GM19035 (cell line): ENCODE measurements at regions not wholly inside any gene's neighbourhood (a gene's known extent, or its start where the extent isn't known, plus 50 kb on each side); places are given as distances from the start of the nearest gene placed in this dataset.
"Not testable (repeated sequence)": the region's sequence is repeated elsewhere in the genome, so short reads cannot be mapped to it uniquely, and the experiment has no call there.

Source experiments
- ATAC-seq: cut with Tn5 transposase; IDR thresholded peaks from one replicate; pipeline ENCODE4 v1.9.1; 2021; ENCODE audit not compliant: unreplicated experiment

- no peak for ATAC-seq
Measured at GRCh38 chr12:60644076-60644475, 1048.2 kb downstream of the SLC16A7 start.

- ATAC-seq = no peak
Measured at GRCh38 chr12:60666895-60667294, 1071.1 kb downstream of the SLC16A7 start.

GRCh38 chr12:60672949-60673348 lies 1077.1 kb downstream of the SLC16A7 start:
- ATAC-seq = no peak

- no peak for ATAC-seq
Measured at GRCh38 chr12:60684988-60685655, 1089.3 kb downstream of the SLC16A7 start.

- ATAC-seq = no peak
Measured at GRCh38 chr12:60689137-60689536, 1093.3 kb downstream of the SLC16A7 start.

- no peak for ATAC-seq
Measured at GRCh38 chr12:60693019-60693626, 1097.3 kb downstream of the SLC16A7 start.

- no peak for ATAC-seq
Measured at GRCh38 chr12:60704171-60704914, 1108.5 kb downstream of the SLC16A7 start.

- ATAC-seq = no peak
Measured at GRCh38 chr12:60710246-60710645, 1114.4 kb downstream of the SLC16A7 start.

- no peak for ATAC-seq
Measured at GRCh38 chr12:60714141-60714900, 1118.5 kb downstream of the SLC16A7 start.

GRCh38 chr12:60724475-60724874 lies 1128.6 kb downstream of the SLC16A7 start:
- no peak for ATAC-seq

GRCh38 chr12:60724984-60725383 lies 1129.2 kb downstream of the SLC16A7 start:
- no peak for ATAC-seq

GRCh38 chr12:60752589-60752988 lies 1156.8 kb downstream of the SLC16A7 start:
- no peak for ATAC-seq

- ATAC-seq = no peak
Measured at GRCh38 chr12:60758224-60758623, 1162.4 kb downstream of the SLC16A7 start.

GRCh38 chr12:60760965-60761364 lies 1165.1 kb downstream of the SLC16A7 start:
- no peak for ATAC-seq

GRCh38 chr12:60801166-60801565 lies 1205.3 kb downstream of the SLC16A7 start:
- not testable (repeated sequence) for ATAC-seq

GRCh38 chr12:60803147-60803546 lies 1207.3 kb downstream of the SLC16A7 start:
- ATAC-seq = no peak

GRCh38 chr12:60805364-60805763 lies 1209.5 kb downstream of the SLC16A7 start:
- no peak for ATAC-seq

- no peak for ATAC-seq
Measured at GRCh38 chr12:60819794-60820193, 1224.0 kb downstream of the SLC16A7 start.

- no peak for ATAC-seq
Measured at GRCh38 chr12:60822580-60822979, 1226.8 kb downstream of the SLC16A7 start.

- no peak for ATAC-seq
Measured at GRCh38 chr12:60830381-60830780, 1234.6 kb downstream of the SLC16A7 start.

- no peak for ATAC-seq
Measured at GRCh38 chr12:60832290-60832689, 1236.5 kb downstream of the SLC16A7 start.
